ENCODE measurements at regions not wholly inside any gene's neighbourhood (a gene's known extent, or its start where the extent isn't known, plus 50 kb on each side); places are given as distances from the start of the nearest gene placed in this dataset.

DNA sequence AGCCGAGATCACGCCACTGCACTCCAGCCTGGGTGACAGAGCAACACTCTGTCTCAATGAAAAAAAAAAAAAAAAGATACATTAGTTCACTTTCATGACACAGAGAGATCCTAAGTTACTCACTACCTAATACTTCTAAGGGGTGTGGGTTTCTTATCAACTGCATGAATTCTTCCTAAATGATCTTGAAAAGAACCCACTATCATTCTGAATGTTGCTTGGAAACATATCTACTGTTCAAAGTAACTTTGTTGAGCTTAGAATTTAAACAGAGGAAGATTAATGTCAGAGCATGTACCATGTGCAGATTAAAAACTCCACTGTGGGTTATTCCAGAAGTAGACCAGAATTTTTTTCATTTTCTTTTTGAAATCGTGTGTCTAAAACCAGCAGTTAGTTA lies 241.5 kb downstream of the LTN1 start:
- no peak for DNase-seq (ENCODE audit: low read depth in 2 of 2)

DNA sequence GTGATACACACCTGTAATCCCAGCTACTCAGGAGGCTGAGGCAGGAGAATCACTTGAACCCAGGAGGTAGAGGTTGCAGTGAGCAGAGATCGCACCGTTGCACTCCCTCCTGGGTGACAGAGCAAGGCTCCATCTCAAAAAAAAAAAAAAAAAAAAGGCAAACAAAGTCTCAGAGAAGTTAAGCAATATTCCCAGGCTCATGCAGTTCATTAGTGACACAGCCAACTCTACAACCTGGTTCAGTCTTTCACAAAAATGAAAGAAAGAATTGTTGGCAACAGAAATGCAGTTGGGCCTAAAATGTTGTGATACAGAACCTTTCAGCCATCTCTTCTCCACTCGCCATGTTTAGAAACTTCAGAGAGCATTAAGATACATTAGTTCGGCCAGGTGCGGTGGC lies 242.1 kb downstream of the LTN1 start:
- DNase-seq (ENCODE audit: low read depth in 2 of 2): no peak

DNA sequence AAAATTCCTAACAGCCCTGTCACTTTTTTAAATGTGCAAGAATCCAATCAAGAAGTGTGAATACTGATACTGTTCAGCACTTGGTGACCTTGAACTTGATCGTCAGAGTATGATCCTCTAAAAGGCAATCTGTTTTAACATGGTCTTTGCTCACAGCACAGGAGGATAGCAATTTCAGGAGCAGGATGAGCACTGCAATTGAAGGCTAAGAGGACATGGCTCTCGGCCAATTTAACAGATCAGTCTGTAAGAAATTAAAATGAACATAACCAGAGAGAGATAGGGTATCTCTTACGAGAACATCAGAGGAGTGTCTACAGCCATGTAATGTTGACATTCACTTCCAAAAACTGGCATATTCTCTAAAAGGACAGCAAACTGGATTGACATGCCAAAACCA lies 243.1 kb downstream of the LTN1 start:
- DNase-seq (ENCODE audit: low read depth in 2 of 2): no peak

DNA sequence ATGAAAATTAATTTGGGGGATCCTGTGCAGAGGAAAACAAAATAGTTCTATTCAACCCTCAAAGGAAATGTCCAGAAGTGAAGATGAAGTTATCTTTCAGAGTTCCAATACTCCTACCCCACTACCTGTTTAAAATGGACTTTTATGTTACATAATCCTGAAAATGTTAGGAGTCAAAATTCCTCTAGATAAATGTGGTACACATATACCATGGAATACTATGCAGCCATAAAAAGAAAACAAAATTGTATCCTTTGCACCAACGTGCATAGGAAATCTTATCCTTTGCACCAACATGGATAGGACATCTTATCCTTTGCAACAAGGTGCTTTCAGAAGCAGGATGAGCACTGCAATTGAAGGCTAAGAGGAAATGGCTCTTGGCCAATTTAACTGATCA lies 245.2 kb downstream of the LTN1 start:
- no peak for DNase-seq (ENCODE audit: low read depth in 2 of 2)

DNA sequence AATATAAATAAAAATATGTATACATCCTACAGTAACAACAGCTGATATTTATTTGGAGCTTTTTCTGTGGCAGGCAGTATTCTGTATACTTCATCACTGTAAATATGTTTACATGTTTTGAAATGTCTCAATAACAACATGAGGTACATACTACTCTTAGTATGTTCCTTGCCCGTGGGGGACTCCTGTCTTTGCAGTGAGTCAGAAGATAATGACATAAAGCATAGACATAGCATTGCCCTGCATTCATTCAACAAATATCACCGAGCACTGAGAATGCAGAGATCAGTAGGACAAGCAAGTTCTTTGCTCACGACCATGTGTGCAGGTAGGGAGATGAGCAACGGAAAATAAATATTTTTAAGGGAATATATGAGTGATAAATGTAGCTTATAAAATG lies 246.5 kb downstream of the LTN1 start:
- DNase-seq (ENCODE audit: low read depth in 2 of 2): no peak

DNA sequence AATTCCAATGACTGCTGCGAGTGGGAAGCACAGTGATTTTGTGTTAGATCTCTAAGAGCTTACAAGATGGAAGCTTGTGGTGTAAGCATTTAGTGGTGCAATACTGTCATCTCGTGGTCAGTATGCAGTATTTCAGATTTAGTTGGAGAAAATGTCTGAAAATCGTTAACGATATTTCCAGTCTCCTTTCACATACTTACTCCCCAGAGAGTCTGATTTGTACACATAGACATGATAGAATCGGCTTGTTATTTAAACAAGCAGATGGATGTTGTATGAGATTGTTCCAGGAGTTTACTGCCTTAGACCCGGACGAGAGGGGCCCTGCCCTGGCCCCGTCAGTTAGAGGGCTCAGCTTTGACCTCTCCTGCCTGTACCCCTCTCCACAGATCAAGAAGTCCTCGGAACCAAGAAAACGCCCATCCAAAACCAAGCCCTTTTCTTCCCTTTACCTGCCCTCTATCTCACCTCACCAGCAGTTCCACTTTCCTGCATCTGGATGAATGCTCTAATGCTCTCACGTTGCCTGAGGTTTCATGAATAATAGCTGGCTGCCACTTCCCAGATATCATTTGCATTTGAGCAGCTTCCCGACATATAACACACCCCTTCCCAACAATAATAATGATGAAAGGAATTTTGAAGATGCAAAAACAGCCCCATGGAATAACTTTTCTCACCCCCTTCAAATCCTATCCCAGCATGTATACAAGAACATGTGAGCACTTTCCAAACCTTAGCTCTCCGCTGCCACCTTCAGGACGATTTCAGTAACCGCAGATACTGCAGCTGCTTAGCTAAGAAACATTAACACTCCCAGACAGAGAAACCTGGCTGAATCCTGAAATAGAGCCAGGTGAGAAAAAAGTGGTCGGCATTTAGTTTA lies 247.3 kb downstream of the LTN1 start:
- peak; percentile 85 to 91 for DNase-seq (ENCODE audit: low read depth in 2 of 2)

DNA sequence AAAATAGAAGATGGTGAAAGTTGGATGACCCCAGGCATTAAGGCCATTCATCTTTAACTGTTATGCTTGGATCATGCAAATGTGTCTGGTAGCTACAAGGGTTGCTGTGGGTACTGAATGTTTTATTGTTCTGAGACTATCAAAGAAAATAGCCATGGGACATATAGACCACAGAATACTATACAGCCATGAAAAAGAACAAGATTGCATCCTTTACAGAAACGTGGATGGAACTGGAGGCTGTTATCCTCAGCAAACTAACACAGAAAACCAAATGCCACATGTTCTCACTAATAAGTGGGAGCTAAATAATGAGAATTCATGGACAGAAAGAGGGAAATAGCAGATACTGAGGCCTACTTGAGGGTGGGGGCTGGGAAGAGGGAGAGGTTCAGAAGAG lies 249.0 kb downstream of the LTN1 start:
- DNase-seq (ENCODE audit: low read depth in 2 of 2): no peak

DNA sequence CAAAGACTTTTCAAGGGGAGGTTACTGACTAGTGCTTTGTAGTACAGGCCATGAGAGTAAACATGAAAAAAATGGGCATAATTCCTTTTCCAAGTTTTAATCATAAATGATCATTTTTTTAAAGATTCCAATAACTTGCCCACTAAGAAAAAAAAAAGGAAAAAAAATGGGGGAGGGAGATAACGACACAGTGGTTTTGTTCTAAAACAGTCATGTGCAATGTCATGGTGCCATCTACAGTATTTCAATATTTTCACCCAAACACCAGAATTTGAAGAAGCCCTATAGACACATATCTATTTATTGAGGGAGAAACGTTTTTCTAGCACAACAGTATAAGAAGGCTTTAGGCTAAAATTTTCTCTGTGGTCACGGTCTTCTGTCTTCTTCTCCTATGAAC lies 250.2 kb downstream of the LTN1 start:
- DNase-seq (ENCODE audit: low read depth in 2 of 2): peak; percentile 49 to 55

DNA sequence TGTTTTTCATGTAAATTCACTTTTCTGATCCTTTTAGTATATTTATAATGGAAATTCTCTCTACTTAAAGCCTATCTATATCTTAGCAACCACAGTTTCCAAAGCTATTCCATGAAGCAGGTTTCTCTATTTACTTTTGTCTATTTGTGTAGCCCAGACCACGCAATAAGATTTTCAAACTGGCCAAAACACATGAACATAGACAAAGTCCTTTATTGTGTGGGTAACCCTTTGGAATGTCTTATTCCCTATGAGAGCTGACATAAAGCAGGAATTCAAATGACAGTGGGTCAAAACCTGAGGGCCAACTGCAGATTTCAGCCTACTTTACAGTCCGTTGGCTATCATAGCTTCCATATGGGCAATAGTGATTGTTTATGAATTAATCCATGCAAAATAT lies 252.6 kb downstream of the LTN1 start:
- no peak for DNase-seq (ENCODE audit: low read depth in 2 of 2)

DNA sequence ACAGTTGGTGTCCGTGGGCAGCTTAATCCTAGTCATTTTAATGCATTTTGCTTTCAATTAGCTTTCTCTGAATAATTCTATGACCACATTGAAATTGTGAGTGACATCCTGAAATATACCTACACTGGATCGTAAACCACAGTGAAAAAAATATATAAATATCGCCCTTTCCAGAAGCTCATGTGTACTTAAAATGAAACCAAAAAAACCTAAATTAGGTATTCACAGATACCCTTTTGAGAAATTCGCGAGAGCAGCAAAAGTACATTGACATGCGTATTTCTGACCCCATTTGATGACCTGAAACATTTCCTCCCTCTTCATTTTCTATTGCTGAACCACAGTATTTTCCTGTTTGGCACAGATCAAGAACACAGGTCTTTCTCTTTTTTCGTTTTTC lies 253.8 kb downstream of the LTN1 start:
- DNase-seq (ENCODE audit: low read depth in 2 of 2): peak; percentile 38 to 46

DNA sequence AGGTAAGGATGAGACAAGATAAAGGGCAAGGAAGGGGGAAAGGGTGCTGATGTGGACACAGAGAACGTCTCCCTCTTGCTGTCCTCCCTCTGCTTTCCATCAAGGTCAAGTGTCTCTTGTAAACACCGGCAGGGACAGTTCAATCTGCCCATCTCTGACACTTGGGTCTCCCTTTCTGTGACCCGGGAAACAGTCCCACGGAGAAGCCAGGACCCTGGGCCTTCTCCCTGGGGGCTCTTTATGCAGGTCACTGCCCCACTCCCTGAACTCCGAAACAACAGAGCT lies 254.3 kb downstream of the LTN1 start:
- DNase-seq (ENCODE audit: low read depth in 2 of 2): no peak

DNA sequence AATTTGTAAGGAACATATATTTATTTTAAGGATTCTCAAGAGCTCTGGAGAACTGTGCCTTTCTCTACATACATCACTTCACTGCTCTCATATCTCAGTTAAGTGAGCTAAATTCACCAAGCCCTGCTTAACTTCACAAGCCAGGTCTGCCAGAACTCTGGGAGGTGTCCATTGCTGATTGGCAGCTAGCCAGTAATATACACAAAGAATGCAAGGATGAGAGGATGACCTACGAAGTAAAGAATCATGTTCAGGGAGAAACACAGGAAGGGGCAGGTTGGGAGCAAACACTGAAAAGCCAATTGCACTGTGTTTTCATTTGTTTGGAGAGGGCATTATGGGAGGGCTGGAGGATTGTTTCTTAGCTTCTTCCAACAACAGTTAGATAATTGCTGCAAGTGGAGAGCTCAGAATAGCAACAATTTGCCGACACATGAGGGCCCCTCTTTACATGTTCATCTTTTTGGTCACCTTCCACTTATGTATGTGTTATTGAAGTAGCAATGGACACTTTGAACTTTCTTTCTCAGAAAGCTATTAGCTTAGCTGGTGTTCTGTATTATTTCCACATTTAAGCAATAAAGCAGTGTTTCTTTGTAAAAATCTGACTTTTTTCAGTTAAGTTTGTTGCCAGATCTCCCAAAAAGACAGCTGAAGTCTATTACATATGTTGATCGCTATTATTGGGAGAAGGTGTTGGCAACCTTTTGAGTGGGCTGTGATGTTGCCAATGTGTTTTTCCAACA lies 254.8 kb downstream of the LTN1 start:
- peak in 1 of 2 donors; percentile 63 for DNase-seq (ENCODE audit: low read depth in 2 of 2)

DNA sequence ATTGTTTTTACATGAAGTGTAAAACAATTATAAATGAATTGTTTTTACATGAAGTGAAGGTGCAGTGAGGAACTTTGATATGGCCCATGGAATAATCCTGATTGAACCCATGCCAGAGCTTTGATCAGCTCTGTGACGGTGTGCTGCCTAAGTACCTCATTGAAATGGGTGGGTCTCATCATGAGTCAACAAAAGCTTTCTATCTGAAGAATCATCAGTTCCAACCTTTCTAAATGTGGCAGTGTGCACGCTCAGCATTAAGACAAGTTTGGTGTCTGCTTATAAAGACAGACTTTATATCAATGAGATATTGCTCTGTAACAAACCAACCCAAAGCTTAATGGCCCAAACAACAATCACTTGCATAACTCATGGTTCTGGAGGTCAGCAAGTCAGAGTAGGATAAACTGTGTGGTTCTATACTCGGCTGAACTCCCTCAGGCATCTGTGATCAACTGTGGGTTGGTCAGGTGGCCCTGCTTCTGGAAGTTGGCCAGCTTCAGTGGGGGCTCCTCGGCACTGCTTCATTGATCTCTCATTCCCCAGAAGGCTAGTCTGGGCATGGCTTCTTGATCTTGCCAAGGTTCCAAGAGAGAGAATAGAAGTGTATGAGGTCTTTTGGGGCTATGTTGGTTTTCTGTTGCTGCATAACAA lies 258.0 kb downstream of the LTN1 start:
- DNase-seq (ENCODE audit: low read depth in 2 of 2): no peak

DNA sequence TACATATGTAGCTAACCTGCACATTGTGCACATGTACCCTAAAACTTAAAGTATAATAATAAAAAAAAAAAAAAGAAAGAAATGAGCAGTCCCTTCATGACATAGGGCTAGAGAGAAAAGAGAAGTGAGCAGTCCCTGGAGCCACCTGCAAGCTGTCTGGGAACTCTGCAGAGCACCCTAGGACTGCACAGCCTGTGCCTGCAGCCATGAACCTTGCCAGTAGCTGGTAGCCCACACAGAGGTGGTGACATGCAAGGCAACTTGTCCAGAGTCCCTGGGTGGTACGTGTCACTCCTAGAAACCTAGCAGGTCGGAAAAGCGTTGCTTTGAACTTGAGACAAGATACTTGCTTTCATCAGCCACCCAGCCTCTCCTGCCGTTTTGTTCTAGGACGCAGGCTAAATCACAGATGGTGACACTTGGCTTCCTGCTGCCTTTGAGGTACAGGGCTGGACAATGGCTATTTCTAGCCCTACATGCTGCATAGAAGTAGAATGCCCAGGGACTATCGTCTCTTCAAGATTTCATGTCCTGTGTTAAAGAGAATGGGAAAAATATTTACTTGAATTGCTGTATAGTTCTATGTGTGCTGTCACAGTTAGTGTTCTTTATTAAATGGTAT lies 260.9 kb downstream of the LTN1 start:
- DNase-seq (ENCODE audit: low read depth in 2 of 2): no peak

DNA sequence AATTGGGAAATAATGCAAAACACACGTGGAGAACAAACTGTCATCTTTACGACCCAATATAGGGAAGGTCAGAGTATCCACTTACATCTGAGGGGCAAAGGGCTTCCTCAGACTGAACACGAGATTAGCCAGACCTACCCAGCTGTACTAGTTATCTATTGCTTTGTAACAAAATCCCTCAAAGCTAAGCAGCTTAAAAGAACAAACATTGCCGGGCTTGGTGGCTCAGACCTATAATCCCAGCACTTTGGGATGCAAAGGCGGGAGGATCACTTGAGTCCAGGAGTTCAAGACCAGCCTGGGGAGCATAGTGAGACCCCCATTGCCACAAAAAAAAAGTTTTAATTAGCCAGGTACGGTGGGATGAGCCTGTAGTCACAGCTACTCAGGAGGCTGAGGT lies 262.8 kb downstream of the LTN1 start:
- no peak for DNase-seq (ENCODE audit: low read depth in 2 of 2)

DNA sequence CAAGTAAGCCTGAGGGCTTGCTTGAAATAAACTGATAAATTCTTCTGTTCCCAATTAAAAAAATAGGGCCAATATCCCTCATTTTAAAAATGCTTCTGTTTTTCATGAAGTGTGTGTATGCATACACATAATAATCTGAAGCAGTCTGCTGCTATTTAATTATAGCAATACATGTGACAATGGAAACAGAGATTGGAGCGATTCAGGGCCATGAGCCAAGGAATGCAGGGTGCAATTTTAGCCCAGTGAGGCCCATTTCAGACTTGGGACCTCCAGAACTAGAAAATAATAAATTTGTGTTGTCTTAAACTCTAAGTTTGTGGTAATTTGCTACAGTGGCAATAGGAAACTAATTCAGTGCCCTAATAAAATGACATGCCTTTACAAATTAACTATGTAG lies 264.9 kb downstream of the LTN1 start:
- DNase-seq (ENCODE audit: low read depth in 2 of 2): no peak

DNA sequence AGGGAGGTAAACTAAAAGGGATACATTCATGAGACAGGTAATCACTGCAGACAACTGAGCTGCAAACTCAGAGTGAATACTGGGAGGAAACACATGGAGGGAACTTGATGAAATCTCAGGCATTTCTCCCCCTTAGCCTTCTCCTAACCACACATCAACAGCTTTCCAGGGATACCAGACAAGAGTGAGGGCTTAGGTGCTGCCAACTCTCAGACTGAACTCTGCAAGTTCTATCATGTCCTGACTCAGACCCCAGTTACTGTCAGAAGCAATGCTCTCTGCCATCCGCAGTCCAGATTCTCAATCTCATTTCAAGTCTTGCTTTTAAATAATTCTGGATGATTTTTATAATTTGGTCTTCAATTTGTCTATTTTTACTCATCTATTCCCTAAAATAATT lies 267.3 kb downstream of the LTN1 start:
- no peak for DNase-seq (ENCODE audit: low read depth in 2 of 2)

DNA sequence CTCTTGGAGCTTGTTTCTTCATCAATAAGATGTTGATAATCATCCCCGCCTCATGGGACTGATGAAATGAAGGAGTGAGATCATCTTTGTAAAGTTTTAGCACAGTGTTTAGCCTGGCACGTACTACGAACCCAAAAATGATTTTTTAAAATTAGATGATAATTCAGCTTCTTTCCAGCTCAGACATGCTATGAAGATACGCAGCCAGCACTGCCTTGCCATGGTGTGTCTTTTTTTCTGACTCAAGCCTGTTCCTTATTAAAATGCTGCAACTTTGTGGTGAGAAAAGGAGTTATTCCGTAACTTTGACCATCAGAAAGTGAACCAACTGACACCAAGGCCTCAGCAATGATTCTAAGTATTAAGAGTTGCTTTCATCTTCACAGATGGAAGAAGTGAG lies 269.0 kb downstream of the LTN1 start:
- no peak for DNase-seq (ENCODE audit: low read depth in 2 of 2)

DNA sequence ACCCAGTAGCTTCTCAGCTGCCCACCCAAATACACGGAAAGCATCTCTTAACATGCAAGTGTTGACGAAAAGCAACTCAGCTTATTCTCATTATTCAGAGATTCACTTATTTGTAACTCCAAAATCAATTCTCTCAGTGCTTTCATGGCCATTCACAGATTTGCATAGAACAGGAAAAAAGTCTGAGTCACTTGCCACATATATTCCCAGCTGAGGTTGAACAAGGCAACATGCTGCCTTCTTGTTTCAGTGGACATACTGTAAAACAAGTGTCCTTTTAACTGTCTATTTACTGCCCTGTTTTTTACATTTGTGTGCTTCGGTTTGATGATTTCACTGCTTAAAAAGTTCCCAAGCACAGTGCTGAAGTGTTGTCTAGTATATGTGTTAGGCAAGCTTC lies 273.0 kb downstream of the LTN1 start:
- no peak for DNase-seq (ENCODE audit: low read depth in 2 of 2)

DNA sequence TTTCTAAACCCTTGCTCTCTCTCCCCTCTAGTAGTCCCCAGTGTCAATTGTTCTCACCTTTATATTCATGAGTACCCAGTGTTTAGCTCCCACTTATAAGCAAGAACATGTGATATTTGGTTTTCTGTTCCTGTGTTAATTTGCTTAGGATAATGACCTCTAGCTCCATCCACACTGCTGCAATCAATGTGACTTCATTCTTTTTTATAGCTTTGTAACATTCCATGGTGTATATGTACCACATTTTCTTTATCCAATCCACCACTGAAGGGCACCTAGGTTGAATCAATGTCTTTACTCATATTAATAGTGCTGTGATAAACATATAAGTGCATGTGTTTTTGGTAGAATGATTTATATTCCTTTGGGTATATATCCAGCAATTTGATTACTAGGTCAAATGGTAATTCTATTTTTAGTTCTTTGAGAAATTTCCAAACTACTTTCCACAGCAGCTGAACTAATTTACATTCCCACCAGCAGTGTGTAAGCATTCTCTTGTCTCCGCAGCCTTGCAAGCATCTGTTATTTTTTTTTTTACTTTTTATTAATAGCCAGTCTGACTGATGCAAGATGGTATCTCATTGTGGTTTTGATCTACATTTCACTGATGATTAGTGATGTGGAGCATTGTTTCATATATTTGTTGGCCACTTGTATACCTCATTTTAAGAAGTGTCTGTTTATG lies 277.8 kb downstream of the LTN1 start:
- DNase-seq (ENCODE audit: low read depth in 2 of 2): no peak

DNA sequence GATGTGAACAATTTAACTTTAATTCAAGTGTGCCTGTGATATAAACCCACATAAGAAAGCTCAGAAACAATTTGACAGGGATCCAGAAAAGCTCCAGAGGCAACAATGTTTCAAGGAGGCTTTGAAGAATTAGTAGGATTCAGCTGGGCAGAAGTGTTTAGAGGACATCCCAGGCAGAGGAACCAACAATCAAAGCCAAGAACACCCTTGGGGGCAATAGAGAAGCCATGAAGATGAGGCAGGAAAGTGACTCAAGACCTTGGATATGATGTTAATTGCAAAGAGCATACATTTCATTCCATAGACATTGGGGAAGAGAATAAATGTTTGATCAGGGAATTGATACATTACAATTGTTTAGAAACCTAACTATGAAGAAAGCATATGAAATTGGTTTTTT lies 280.3 kb downstream of the LTN1 start:
- DNase-seq (ENCODE audit: low read depth in 2 of 2): no peak

DNA sequence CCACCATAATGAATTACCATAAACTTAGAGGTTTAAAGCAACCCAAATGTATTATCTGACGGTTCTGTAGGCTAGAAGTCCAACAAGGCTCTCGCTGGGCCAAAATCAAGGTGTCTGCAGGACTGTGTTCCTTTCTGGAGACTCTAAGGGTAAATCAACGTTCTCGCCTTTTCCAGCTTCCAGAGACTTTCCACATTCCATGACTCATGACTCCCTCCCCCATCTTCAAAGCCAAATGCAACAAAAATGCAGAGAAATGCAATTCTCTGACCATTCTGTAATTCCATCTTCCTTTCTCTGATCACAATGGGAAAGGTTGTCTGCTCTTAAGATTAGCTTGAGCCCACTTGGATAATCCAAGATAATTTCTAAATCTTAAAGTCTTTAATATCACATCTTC lies 287.1 kb downstream of the LTN1 start:
- no peak for DNase-seq (ENCODE audit: low read depth in 2 of 2)

Measured in dermis microvascular lymphatic vessel endothelial cell (primary cell).